IMR-90 (cell line): ENCODE measurements at regions not wholly inside any gene's neighbourhood (a gene's known extent, or its start where the extent isn't known, plus 50 kb on each side); places are given as distances from the start of the nearest gene placed in this dataset.

ENCODE experiments used
- ATAC-seq: fragments of 200-7000 bp; cut with Tn5 transposase; 2 replicates; pipeline ENCODE4 v1.9.1; 2020; ENCODE audit warnings: low read depth, mild to moderate bottlenecking, moderate library complexity
- BruUV-seq: library from RNA; stranded (reverse); fragments of 400-500 nt; replicated peaks from 2 replicates; lab custom pipeline; 2021; lab: Mats Ljungman, UMichigan
- CTCF ChIA-PET: fragments of 300-600 bp; formaldehyde crosslinking; extraction: SDS; loops from one replicate; lab custom pipeline; 2021; ENCODE audit warnings: antibody characterized with exemption; lab: Yijun Ruan, JAX
- POLR2A ChIA-PET: fragments of 300-600 bp; sonication (Branson Sonifier 250); formaldehyde crosslinking; loops from one replicate; lab custom pipeline; 2022; ENCODE audit warnings: antibody characterized with exemption; ENCODE audit not compliant: unreplicated experiment; lab: Charles Lee
- DNase-seq: peaks from one replicate; pipeline ENCODE4 v3.0.0; 2013
- H2AFZ ChIP-seq: replicated peaks from 2 replicates; pipeline ENCODE3; 2013; ENCODE audit warnings: low read length, mild to moderate bottlenecking; ENCODE audit not compliant: poor library complexity
- H2AK5ac ChIP-seq: 2 replicates; pipeline ENCODE4 v1.6.1; 2013; ENCODE audit warnings: low read depth, low read length, inconsistent platforms
- H2AK9ac ChIP-seq: replicated peaks from 2 replicates; pipeline ENCODE3; 2013; ENCODE audit warnings: mild to moderate bottlenecking, low read depth, low read length, moderate library complexity; ENCODE audit not compliant: poor library complexity
- H2BK120ac ChIP-seq: 2 replicates; pipeline ENCODE4 v1.6.1; 2013; ENCODE audit warnings: low read depth, low read length, inconsistent platforms
- H2BK15ac ChIP-seq: 3 replicates; pipeline ENCODE4 v1.6.1; 2013; ENCODE audit warnings: low read depth, low read length, inconsistent platforms
- H2BK20ac ChIP-seq: 2 replicates; pipeline ENCODE4 v1.6.1; 2013; ENCODE audit warnings: low read depth, mild to moderate bottlenecking, inconsistent platforms, low read length, moderate library complexity
- H2BK5ac ChIP-seq: 2 replicates; pipeline ENCODE4 v1.6.1; 2013; ENCODE audit warnings: mild to moderate bottlenecking, low read depth, low read length, inconsistent platforms; ENCODE audit not compliant: poor library complexity, severe bottlenecking
- H3K14ac ChIP-seq: replicated peaks from 2 replicates; pipeline ENCODE4 v1.6.1; 2013; ENCODE audit warnings: low read depth, low read length, inconsistent platforms
- H3K18ac ChIP-seq: 2 replicates; pipeline ENCODE4 v1.6.1; 2013; ENCODE audit warnings: low read depth, low read length, control low read depth
- H3K23ac ChIP-seq: 2 replicates; pipeline ENCODE4 v1.6.1; 2013; ENCODE audit warnings: low read depth, low read length, inconsistent platforms
- H3K27ac ChIP-seq: 2 replicates; pipeline ENCODE4 v1.5.1; 2013; ENCODE audit warnings: mild to moderate bottlenecking, control low read depth, low read length; ENCODE audit not compliant: insufficient read depth
- H3K27me3 ChIP-seq: 2 replicates; pipeline ENCODE4 v1.6.1; 2013; ENCODE audit warnings: low read length; ENCODE audit not compliant: control insufficient read depth, insufficient read depth
- H3K36me3 ChIP-seq: 2 replicates; pipeline ENCODE4 v1.6.1; 2013; ENCODE audit warnings: low read length, mixed read lengths; ENCODE audit not compliant: control insufficient read depth, insufficient read depth
- H3K4ac ChIP-seq: 2 replicates; pipeline ENCODE4 v1.6.1; 2013; ENCODE audit warnings: low read depth, low read length, inconsistent platforms
- H3K4me1 ChIP-seq: 2 replicates; pipeline ENCODE4 v1.6.1; 2013; ENCODE audit warnings: low read length, mixed read lengths; ENCODE audit not compliant: control insufficient read depth, insufficient read depth
- H3K4me2 ChIP-seq: 2 replicates; pipeline ENCODE4 v1.6.1; 2013; ENCODE audit warnings: low read depth, mild to moderate bottlenecking, control low read depth, low read length, moderate library complexity
- H3K4me3 ChIP-seq: 2 replicates; pipeline ENCODE4 v1.5.1; 2013; ENCODE audit warnings: low read depth, mild to moderate bottlenecking, control low read depth, low read length, moderate library complexity; ENCODE audit not compliant: insufficient read depth
- H3K56ac ChIP-seq: 2 replicates; pipeline ENCODE4 v1.6.1; 2013; ENCODE audit warnings: low read length, inconsistent platforms; ENCODE audit not compliant: insufficient read depth; ENCODE audit errors: extremely low read depth
- H3K79me1 ChIP-seq, 2 experiments: 2 replicates each; pipeline ENCODE4 v1.6.1; 2013; ENCODE audit warnings: low read length in 2 of 2, inconsistent platforms in 1 of 2, low read depth in 1 of 2
- H3K9ac ChIP-seq: 2 replicates; pipeline ENCODE4 v1.6.1; 2013; ENCODE audit warnings: low read depth, low read length, control low read depth
- H3K9me1 ChIP-seq: 2 replicates; pipeline ENCODE4 v1.6.1; 2013; ENCODE audit warnings: low read length, inconsistent platforms; ENCODE audit not compliant: insufficient read depth
- H3K9me3 ChIP-seq: 2 replicates; pipeline ENCODE4 v1.6.1; 2013; ENCODE audit warnings: low read length; ENCODE audit not compliant: control insufficient read depth, insufficient read depth
- H4K20me1 ChIP-seq: 2 replicates; pipeline ENCODE4 v1.6.1; 2013; ENCODE audit warnings: low read length, inconsistent platforms; ENCODE audit not compliant: insufficient read depth
- H4K5ac ChIP-seq: 2 replicates; pipeline ENCODE4 v1.6.1; 2013; ENCODE audit warnings: mild to moderate bottlenecking, low read depth, low read length, control low read depth
- H4K8ac ChIP-seq, 2 experiments: 2 replicates each; pipeline ENCODE4 v1.6.1; 2013; ENCODE audit warnings: low read depth in 2 of 2, low read length in 2 of 2, control low read depth in 1 of 2, inconsistent platforms in 1 of 2
- H4K91ac ChIP-seq: 2 replicates; pipeline ENCODE4 v1.6.1; 2013; ENCODE audit warnings: low read depth, low read length, inconsistent platforms; ENCODE audit not compliant: insufficient read depth
- BHLHE40 ChIP-seq: fragments of 150-350 bp; IDR thresholded peaks from 2 replicates; pipeline ENCODE4 v1.6.1; 2016; ENCODE audit warnings: mild to moderate bottlenecking, low read depth, low read length
- CHD1 ChIP-seq: IDR thresholded peaks from 2 replicates; pipeline ENCODE4 v1.6.1; 2012; ENCODE audit warnings: low read depth, low read length, improper control_type of control experiment
- NFE2L2 ChIP-seq: fragments of 150-350 bp; IDR thresholded peaks from 2 replicates; pipeline ENCODE4 v1.6.1; 2016; ENCODE audit warnings: low read depth, mild to moderate bottlenecking, low read length
- POLR2A ChIP-seq: IDR thresholded peaks from 2 replicates; pipeline ENCODE4 v1.6.1; 2012; ENCODE audit warnings: mild to moderate bottlenecking, low read depth, low read length
- RCOR1 ChIP-seq: IDR thresholded peaks from 2 replicates; pipeline ENCODE4 v1.6.1; 2012; ENCODE audit warnings: mild to moderate bottlenecking, low read length, improper control_type of control experiment; ENCODE audit not compliant: insufficient replicate concordance
- WGBS, 2 experiments: methylation state at CpG; one replicate each; pipeline versions ENCODE4 v1.1.5 to v1.1.7; 2013; ENCODE audit warnings: missing lambda C conversion rate in 2 of 2; ENCODE audit not compliant: insufficient read length in 1 of 2; ENCODE audit errors: extremely low coverage in 2 of 2; 5-methylcytosine and 5-hydroxymethylcytosine counted together
- dilution Hi-C: fragments of 300-500 bp; cut with HindIII; formaldehyde crosslinking; loops from one replicate; pipeline ENCODE4 v1.14.3; 2018; ENCODE audit warnings: low sequenced_read_pairs; ENCODE audit not compliant: unreplicated experiment
- in situ Hi-C: fragments of 300-500 bp; cut with MboI; formaldehyde crosslinking; loops from 3 replicates; pipeline ENCODE4 v1.14.3; 2019; ENCODE audit warnings: low sequenced_read_pairs, inconsistent platforms, mixed read lengths
- intact Hi-C: fragments of 100-400 bp; cut with micrococcal nuclease; formaldehyde crosslinking; loops from 2 replicates; pipeline ENCODE4 v1.10.0; 2022

DNA sequence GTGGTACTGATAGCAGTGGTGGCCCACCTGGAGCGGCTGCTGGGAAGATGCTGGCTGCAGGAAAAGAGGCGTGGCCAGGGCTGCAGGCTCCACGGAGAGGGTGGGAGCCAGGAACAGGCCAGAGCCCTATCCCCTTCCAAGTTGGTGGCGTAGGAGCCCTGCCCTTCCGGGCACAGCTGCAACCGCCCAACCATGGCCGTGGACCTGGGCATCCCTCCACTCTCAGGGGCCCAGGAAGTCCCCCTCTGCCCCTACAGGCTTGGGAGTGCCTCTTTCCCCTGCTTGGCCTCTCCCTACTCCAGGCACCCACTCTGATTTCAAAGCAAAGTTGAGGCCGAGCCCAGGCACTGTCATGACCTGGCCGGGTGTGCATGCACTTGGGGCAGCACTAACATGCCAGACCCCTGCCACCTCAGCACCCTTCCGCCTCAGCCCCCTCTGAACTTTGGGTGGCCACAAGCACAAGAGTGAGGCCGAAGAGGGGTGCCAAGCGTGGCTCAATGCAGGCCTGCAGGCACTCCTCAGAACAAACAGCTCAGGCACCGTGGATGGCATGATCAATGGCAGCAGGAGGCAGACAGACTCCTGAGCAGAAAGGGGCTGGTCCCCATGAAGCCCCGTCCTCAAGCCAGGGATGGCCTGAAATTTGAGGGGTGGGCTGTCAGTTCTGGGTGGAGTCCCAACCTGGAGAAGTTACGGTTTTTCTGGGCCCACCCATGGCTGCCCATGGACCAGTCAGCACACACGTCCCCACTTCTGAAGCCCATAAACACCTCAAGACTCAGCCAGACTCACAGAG lies 164.9 kb upstream of the PRNP start:
- Histone ChIP-seq H4K8ac (no peak overlapping the region), H2AK5ac (peak overlapping the region; percentile 50; the same call in 1 of the 2 replicates), H3K56ac (no peak overlapping the region), H4K5ac (no peak overlapping the region), H2BK15ac (no peak overlapping the region), H3K14ac (no peak overlapping the region), H3K18ac (no peak overlapping the region), H3K4me1 (no peaks in the 10 kb centered on the region), H3K23ac (no peak overlapping the region), H3K27ac (no peak overlapping the region), H3K79me1 (no peaks in the 10 kb centered on the region), H3K4ac (no peak overlapping the region), H2BK120ac (no peak overlapping the region), H3K9me1 (no peaks in the 10 kb centered on the region; the same call in 1 of the 2 replicates), H3K9me3 (no peaks in the 10 kb centered on the region), H3K9ac (no peak overlapping the region), H2AFZ (peak overlapping the region; percentile 14), H4K91ac (no peak overlapping the region), H4K20me1 (no peaks in the 10 kb centered on the region), H3K4me3 (no peak overlapping the region), H2AK9ac (no peak overlapping the region), H2BK20ac (no peak overlapping the region), H2BK5ac (no peak overlapping the region), H3K27me3 (no peaks in the 10 kb centered on the region), H3K4me2 (no peak overlapping the region), H3K36me3 (no peaks in the 10 kb centered on the region)
- DNase-seq (no peak), ATAC-seq (no peak)
- dilution Hi-C loops: no loop called here
- intact Hi-C loops: no loop called here
- POLR2A ChIA-PET: no interaction called here
- WGBS, 2 experiments: 88% methylated on average over 6 of the region's 16 CpGs; no CpG with 5 or more reads in 1 of the 2 experiments
- CTCF ChIA-PET: no interaction called here
- no TSS peak for BruUV-seq
- TF ChIP-seq POLR2A (no peak), RCOR1 (no peak), NFE2L2 (no peak), CHD1 (no peak), BHLHE40 (no peak)
- in situ Hi-C loops: no loop called here
